GM18498 (cell line): ENCODE measurements at regions not wholly inside any gene's neighbourhood (a gene's known extent, or its start where the extent isn't known, plus 50 kb on each side); places are given as distances from the start of the nearest gene placed in this dataset.

Experiments
- ATAC-seq: cut with Tn5 transposase; IDR thresholded peaks from one replicate; pipeline ENCODE4 v1.9.1; 2021; ENCODE audit warnings: mild to moderate bottlenecking, moderate library complexity; ENCODE audit not compliant: unreplicated experiment

DNA sequence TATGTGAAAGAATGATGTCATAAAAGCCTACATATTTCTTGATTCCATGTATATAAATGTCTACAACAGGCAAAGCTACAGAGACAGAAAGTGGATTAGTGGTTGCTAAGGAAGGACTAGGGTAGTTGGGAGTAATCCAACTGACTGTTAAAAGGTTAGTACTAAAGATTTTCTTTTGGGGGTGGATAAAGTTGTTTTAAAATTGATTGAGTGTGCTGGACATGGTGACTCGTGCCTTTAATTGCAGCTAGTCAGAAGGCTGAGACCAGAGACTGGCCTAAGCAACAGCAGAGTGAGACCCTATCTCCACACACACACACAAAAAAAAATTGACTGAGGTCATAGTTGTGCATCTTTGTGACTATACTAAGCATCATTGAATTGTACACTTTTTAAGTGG lies 234.3 kb downstream of the C12orf50 start:
- no peak for ATAC-seq

DNA sequence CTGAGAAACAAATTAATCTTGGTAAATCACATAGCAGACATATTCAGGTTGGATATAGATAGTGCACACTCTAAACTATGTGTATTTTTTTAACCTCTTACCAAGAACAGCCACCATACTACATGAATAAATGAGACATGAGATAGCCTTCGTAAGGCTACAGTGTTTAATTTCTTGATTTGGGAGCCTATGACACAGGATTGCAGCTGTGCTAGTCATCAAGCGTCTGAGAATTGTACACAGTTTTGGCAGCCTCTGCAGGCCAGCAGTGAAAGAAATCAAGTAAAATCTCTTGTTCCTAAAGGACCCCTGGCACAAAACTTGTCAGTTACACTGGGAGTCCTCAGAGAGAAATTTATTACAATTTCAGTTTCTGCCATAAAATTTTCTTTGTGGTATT lies 236.1 kb downstream of the C12orf50 start:
- no peak for ATAC-seq

- ATAC-seq: no peak
These were observed 244.9 kb downstream of the C12orf50 start for GRCh38 chr12:87784350-87784749.

- no peak for ATAC-seq
These were observed 245.7 kb downstream of the C12orf50 start for GRCh38 chr12:87783467-87783866.

GRCh38 chr12:87782838-87783237 lies 246.4 kb downstream of the C12orf50 start:
- no peak for ATAC-seq

- no peak for ATAC-seq
These were observed 249.2 kb downstream of the C12orf50 start for GRCh38 chr12:87779858-87780498.

GRCh38 chr12:87779016-87779415 lies 250.2 kb downstream of the C12orf50 start:
- no peak for ATAC-seq

- no peak for ATAC-seq
These were observed 251.1 kb downstream of the C12orf50 start for GRCh38 chr12:87778065-87778464.

DNA sequence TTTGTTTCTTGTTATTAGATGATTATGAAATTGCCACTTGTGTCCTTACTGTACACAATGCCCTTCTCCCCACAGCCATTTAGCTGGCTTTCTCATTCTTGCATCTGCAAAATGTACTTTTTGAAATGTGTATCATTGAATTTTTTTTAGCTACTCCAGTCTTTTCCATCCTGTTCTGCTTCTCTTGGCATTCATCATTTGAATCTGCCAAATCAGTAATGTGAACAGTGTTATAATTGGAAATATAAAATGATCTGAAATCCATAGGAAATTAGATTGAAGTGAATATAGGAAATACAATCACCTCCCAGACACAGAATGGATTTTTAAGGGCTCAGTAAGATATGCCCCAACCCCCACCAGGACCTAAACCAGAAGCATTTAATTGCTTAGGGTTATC lies 253.4 kb downstream of the C12orf50 start:
- ATAC-seq: no peak

DNA sequence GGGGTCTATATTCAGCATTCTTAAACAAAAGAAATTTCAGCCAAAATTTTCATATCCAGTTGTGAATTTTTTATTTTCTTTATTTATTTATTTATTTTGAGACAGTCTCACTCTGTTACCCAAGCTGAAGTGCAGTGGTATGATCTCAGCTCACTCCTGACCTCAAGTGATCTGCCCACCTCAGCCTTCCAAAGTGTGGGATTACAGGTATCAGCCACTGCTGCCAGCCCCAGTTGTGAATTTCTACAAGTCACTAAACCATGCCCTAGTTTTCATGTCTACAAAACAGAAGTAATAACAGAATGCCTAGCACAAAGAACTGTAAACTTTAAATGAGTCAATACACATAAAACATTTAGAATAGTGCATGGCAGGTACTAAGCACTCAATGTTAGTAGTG lies 254.2 kb downstream of the C12orf50 start:
- ATAC-seq: no peak

GRCh38 chr12:87772401-87772800 lies 256.8 kb downstream of the C12orf50 start:
- no peak for ATAC-seq

DNA sequence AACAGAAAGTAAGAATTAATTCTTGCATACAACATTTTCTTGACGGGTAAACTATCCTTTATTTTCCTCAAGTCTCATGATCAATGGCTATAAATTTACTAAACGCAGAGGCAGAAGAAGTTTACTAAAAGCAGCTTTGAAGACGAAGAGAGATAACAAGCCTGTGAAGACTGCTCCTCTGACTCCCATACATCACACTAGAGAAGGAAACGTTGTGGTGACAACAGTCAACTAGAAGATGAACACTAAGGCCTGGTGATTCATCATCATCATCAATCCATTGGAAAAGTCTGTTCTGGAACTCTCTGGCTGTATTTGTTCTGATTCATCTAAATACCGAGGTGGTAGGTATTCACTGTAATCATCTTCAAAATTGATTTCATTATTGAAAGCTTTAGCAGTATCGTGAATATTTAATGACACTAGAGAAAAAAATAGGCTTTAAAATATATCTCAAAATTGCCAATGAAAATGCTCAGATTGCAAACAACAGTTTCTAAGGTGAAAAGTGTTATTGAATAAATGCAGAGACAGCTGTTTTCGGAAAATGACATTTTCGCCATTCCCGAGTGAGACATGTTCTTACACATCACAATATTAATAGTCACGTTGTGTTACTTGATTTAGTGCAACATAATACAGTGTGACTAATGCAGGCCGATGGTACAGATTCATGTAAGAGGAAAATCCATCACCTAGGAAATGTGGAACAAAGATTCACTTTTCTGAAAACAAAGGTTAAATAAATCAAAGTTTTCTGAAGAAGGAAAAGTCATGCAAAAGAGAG lies 260.5 kb downstream of the C12orf50 start:
- no peak for ATAC-seq

GRCh38 chr12:87766044-87766443 lies 263.2 kb downstream of the C12orf50 start:
- ATAC-seq: no peak

GRCh38 chr12:87760943-87761342 lies 268.3 kb downstream of the C12orf50 start:
- no peak for ATAC-seq

DNA sequence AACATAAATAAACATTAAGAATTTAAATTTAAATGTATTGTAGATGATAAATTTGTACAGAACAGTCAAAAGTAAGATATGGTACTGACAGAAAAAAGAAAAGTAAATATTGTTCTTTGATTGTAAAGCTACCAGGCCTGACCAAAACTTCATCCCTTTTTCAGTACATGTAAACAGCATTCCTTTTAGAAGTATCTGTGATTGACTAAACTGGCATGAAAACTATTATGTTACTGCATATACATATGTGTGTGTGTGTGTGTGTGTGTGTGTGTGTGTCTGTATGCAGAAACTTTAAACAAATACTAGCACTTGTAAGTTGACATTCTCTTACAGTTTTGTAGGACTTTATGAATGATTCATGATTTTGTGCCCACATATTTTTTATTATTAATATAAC lies 270.9 kb downstream of the C12orf50 start:
- no peak for ATAC-seq

DNA sequence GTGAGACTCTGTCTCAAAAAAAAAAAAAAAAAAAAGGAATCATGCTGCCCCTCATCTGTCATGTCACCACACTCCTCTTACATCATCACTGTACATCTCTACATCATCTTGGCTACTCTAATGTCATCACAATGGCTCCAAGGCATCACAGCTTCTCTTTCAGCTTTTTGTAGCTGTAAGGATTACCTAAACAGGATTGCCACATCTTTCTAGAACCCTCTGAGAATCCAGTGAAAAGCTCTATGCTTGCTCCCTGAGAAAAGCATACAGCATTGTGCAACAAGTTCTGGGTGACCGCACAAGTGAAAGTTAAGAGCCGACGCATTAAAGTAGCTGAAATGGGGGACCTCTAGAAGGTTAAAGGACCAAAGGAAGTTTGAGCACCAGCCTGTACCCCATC lies 272.5 kb downstream of the C12orf50 start:
- ATAC-seq: no peak

DNA sequence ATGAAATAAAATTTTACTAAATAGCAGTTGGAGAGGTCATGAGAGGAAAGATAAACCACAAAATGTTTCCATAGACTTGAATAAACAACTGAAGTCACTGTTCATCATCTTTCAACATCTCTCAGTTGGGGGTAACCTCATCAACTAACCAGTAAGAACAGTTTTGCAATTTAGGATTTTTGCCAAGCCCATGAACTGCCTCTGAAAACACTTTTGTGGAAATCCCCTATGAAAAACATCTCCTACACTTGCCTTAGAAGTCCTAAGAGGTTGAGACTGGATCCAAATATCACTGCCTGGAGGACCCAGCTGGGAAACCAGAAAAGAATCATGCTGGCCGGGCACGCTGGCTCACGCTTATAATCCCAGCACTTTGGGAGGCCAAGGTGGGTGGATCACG lies 273.1 kb downstream of the C12orf50 start:
- no peak for ATAC-seq

GRCh38 chr12:87728931-87729593 lies 300.1 kb downstream of the C12orf50 start:
- ATAC-seq: no peak

DNA sequence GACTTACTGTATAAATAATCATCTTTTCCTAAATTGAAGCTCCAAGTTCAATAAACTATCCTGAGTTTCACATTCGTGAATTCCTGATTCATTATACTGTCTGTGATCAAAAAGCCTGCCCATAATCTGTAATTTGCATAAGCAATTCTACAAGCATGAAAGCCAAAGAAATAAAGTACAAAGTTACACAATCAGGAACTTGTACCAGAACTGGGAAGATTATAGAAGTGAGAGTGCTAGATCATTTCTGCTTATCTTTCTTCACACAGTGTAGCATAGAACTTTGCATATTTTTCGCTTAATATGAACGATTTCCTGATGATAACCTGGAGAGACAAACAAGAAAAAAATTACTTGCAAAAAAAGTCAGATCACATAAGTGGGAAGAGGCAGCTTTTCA lies 308.2 kb downstream of the C12orf50 start:
- no peak for ATAC-seq

DNA sequence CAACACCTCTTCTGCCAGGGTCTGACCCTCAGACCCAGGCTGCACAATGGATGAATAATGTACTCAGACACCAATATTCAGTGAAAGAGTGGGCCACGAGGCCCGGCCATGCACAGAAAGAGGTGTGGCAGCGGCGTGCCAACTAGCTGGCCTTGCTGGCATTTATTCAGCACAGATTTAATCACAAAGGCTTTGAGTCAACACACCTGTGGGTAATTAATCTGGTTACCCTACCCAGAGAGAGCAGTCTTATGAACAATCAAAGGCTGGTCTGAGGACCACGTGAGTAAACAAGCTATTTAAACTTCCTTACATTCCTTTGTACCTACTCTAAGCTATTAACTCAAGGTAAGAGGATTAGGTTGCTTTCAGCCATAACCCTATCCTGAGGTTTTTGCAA lies 324.8 kb downstream of the C12orf50 start:
- ATAC-seq: no peak

GRCh38 chr12:87690236-87690810 lies 338.9 kb downstream of the C12orf50 start:
- ATAC-seq: no peak

DNA sequence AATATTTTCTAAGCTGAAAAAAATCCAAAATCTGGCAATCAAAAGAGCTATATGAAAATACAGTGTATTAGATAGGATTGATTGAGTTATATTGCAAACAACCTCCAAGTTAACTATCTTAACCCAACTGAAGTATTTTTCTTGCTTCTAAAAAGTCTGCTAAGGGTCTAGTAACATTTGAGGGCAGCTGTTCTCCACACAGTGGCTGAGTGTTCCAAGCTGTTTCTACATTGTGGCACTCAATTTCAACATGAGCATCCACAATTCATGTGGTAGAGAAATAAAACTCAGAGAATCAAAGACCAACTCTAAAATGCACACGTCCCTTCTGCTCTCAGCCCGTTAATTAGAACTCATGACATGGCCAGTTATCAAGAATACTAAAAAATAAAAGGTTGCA lies 340.0 kb downstream of the C12orf50 start:
- no peak for ATAC-seq
